HCT116 (cell line): ENCODE measurements at regions not wholly inside any gene's neighbourhood (a gene's known extent, or its start where the extent isn't known, plus 50 kb on each side); places are given as distances from the start of the nearest gene placed in this dataset.

Experiments used
- ATAC-seq: fragments of 200-7000 bp; cut with Tn5 transposase; 2 replicates; pipeline ENCODE4 v1.9.1; 2020; ENCODE audit warnings: mild to moderate bottlenecking, moderate library complexity
- BruUV-seq: library from RNA; stranded (reverse); fragments of 400-500 nt; replicated peaks from 2 replicates; lab custom pipeline; 2021; lab: Mats Ljungman, UMichigan
- CTCF ChIA-PET: fragments of 300-600 bp; sonication (Branson Sonifier 250); formaldehyde crosslinking; loops from one replicate; lab custom pipeline; 2021; ENCODE audit warnings: antibody characterized with exemption; lab: Charles Lee
- POLR2A ChIA-PET: fragments of 300-600, 350-600 bp; sonication (Branson Sonifier 250); formaldehyde crosslinking; loops from one replicate; lab custom pipeline; 2021; ENCODE audit warnings: antibody characterized with exemption; lab: Charles Lee
- RAD21 ChIA-PET, 2 experiments: fragments of 300-600 bp; sonication (Branson Sonifier 250); formaldehyde crosslinking; loops; one replicate each; lab custom pipeline; 2023; ENCODE audit warnings: low total read pairs in 2 of 2; ENCODE audit not compliant: uncharacterized antibody in 2 of 2, unreplicated experiment in 2 of 2, low non-redundant PET in 1 of 2; lab: Charles Lee
- DNase-seq: peaks from one replicate; pipeline ENCODE4 v3.0.0-alpha.2; 2010; ENCODE audit warnings: low read depth, low spot score
- H2AFZ ChIP-seq: fragments of 200-600 bp; shearing (Covaris generic), sonication (generic); 2 replicates; pipeline ENCODE4 v1.6.1; 2017; ENCODE audit warnings: low read depth, mixed run types, mixed read lengths, antibody characterized with exemption, low read length; ENCODE audit not compliant: poor library complexity, severe bottlenecking
- H3K27ac ChIP-seq: 2 replicates; pipeline ENCODE4 v1.5.1; 2012; ENCODE audit warnings: low read depth, low read length
- H3K27me3 ChIP-seq: fragments of 200-600 bp; sonication (generic); 2 replicates; pipeline ENCODE4 v1.6.1; 2016; ENCODE audit warnings: mixed run types, low read length, mixed read lengths; ENCODE audit not compliant: insufficient read depth
- H3K36me3 ChIP-seq, 2 experiments: fragments of 200-500 bp in 1 of 2; fragments of 200-600 bp in 1 of 2; sonication (Bioruptor generic) in 1 of 2; sonication (generic) in 1 of 2; 2 replicates each; pipeline versions ENCODE4 v1.5.1 to v1.6.1; 2014 to 2016; ENCODE audit warnings: low read length in 2 of 2, inconsistent platforms in 1 of 2, mixed read lengths in 1 of 2, mixed run types in 1 of 2; ENCODE audit not compliant: insufficient read depth in 2 of 2, control insufficient read depth in 1 of 2
- H3K4me1 ChIP-seq, 2 experiments: fragments of 200-600 bp in 1 of 2; sonication (generic) in 1 of 2; 2 replicates each; pipeline versions ENCODE4 v1.5.1 to v1.6.1; 2012 to 2017; ENCODE audit warnings: low read length in 2 of 2, inconsistent platforms in 1 of 2, mild to moderate bottlenecking in 1 of 2, mixed read lengths in 1 of 2, mixed run types in 1 of 2, moderate library complexity in 1 of 2; ENCODE audit not compliant: insufficient read depth in 2 of 2, control insufficient read depth in 1 of 2
- H3K4me2 ChIP-seq: fragments of 200-600 bp; sonication (generic); 2 replicates; pipeline ENCODE4 v1.6.1; 2017; ENCODE audit warnings: mixed run types, low read length, mixed read lengths
- H3K4me3 ChIP-seq, 2 experiments: fragments of 200-600 bp in 1 of 2; sonication (generic) in 1 of 2; replicated peaks in 1 of 2; 2 replicates each; pipeline ENCODE4 v1.5.1; 2011 to 2016; ENCODE audit warnings: low read length in 2 of 2, control low read depth in 1 of 2, low read depth in 1 of 2, mild to moderate bottlenecking in 1 of 2, mixed read lengths in 1 of 2, mixed run types in 1 of 2
- H3K79me2 ChIP-seq: fragments of 200-600 bp; sonication (generic); 2 replicates; pipeline ENCODE4 v1.6.1; 2017; ENCODE audit warnings: mild to moderate bottlenecking, mixed run types, low read length, moderate library complexity, mixed read lengths; ENCODE audit not compliant: insufficient read depth
- H3K9ac ChIP-seq: fragments of 200-600 bp; sonication (generic); 2 replicates; pipeline ENCODE4 v1.6.1; 2016; ENCODE audit warnings: low read length, mixed read lengths
- H3K9me2 ChIP-seq: fragments of 200-600 bp; sonication (generic), shearing (Covaris generic); 2 replicates; pipeline ENCODE4 v1.6.1; 2017; ENCODE audit warnings: mixed run types, mild to moderate bottlenecking, moderate library complexity; ENCODE audit not compliant: insufficient read depth
- H3K9me3 ChIP-seq, 2 experiments: fragments of 200-500 bp in 1 of 2; fragments of 200-600 bp in 1 of 2; sonication (Bioruptor generic) in 1 of 2; sonication (generic) in 1 of 2; 2 replicates each; pipeline ENCODE4 v1.6.1; 2014 to 2017; ENCODE audit warnings: low read length in 2 of 2, mixed read lengths in 2 of 2, inconsistent platforms in 1 of 2, low read depth in 1 of 2, mild to moderate bottlenecking in 1 of 2, mixed run types in 1 of 2, moderate library complexity in 1 of 2; ENCODE audit not compliant: control insufficient read depth in 1 of 2, insufficient read depth in 1 of 2
- H4K20me1 ChIP-seq: fragments of 200-600 bp; sonication (generic), shearing (Covaris generic); 2 replicates; pipeline ENCODE4 v1.6.1; 2017; ENCODE audit warnings: mixed run types, mild to moderate bottlenecking, moderate library complexity; ENCODE audit not compliant: insufficient read depth
- CBX3 ChIP-seq: IDR thresholded peaks from 2 replicates; pipeline ENCODE4 v1.6.1; 2012; ENCODE audit warnings: low read depth
- ELF1 ChIP-seq: IDR thresholded peaks from 2 replicates; pipeline ENCODE4 v1.6.1; 2012; ENCODE audit warnings: low read depth, borderline replicate concordance
- EZH2phosphoT487 ChIP-seq: fragments of 200-600 bp; IDR thresholded peaks from 2 replicates; pipeline ENCODE4 v1.6.1; 2018; ENCODE audit warnings: antibody characterized with exemption, borderline replicate concordance
- JUND ChIP-seq: IDR thresholded peaks from 2 replicates; pipeline ENCODE4 v1.6.1; 2012
- POLR2AphosphoS5 ChIP-seq: IDR thresholded peaks from 2 replicates; pipeline ENCODE4 v1.6.1; 2011; ENCODE audit warnings: mild to moderate bottlenecking, low read depth, low read length, moderate library complexity
- SIN3A ChIP-seq: IDR thresholded peaks from 2 replicates; pipeline ENCODE4 v1.6.1; 2012; ENCODE audit warnings: low read depth
- SP1 ChIP-seq: IDR thresholded peaks from 2 replicates; pipeline ENCODE4 v1.6.1; 2012; ENCODE audit warnings: low read depth
- intact Hi-C: fragments of 100-400 bp; cut with micrococcal nuclease; formaldehyde crosslinking; loops from 2 replicates; pipeline ENCODE4 v1.10.0; 2022
- TF ChIP-seq, protein P1 (sequence below): IDR thresholded peaks from 2 replicates; pipeline ENCODE4 v1.6.1; 2012

DNA sequence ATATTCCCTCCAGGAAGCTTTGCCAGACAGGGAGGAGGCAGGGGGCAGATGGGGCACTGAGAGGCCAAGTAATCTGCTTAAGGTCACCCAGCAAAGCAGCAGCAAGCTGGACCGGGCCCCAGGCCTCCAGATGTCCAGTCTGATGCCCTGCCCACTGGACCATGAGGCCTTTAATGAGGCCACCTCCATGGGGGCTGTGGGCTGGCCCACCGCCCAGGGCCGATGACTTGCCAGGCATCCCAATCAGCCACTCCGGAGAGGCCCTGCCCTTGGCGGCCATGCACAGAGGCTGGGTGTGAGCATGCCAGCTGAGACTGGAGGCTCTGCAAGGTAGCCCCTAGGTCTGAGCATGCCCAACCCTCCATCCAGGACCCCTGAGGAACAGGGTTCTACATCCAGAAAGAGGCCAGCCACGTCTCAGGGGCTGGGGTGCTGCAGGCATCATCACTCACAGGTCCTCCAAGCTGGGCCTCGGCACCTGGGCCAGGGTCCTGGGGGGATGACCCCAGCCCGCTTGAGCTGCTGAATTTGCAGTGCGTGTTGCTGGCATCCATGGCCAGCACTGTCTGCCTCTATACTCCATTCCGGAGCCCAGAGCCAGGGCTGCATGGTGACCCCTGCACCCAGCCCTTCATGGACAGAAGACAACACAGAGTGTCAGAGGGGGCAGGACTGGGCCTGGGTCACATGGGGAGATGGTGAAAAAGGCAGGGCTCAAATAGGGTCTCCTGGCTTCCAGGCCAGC is 164.2 kb downstream of the INHBB start:
- no TSS peak for BruUV-seq
- H3K79me2 ChIP-seq, result no peaks in the 10 kb centered on the region
- H3K27me3 ChIP-seq, result no peaks in the 10 kb centered on the region
- peaks cover 5 to 6% of the 10 kb centered on the region in 2 experiments; a peak in 2 of 4 replicates for H3K4me1 ChIP-seq
- TF ChIP-seq EZH2phosphoT487 (no peak), SIN3A (no peak), CBX3 (no peak), ELF1 (no peak), JUND (no peak)
- TF ChIP-seq, protein P1, sequence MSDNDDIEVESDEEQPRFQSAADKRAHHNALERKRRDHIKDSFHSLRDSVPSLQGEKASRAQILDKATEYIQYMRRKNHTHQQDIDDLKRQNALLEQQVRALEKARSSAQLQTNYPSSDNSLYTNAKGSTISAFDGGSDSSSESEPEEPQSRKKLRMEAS, result no peak
- H3K27ac ChIP-seq, result no peak overlapping the region
- no peaks in the 10 kb centered on the region for H3K36me3 ChIP-seq
- H3K9me2 ChIP-seq, result no peaks in the 10 kb centered on the region
- no peak overlapping the region for H3K4me2 ChIP-seq
- ChIA-PET POLR2A (no interaction called here), RAD21 (no interaction called here), CTCF (no interaction called here)
- H2AFZ ChIP-seq, result no peak overlapping the region
- intact Hi-C loops, result no loop called here
- H3K4me3 ChIP-seq, result no peak overlapping the region
- no peak for DNase-seq
- H4K20me1 ChIP-seq, result no peaks in the 10 kb centered on the region
- H3K9ac ChIP-seq, result no peak overlapping the region
- no peak for ATAC-seq
- H3K9me3 ChIP-seq, result no peaks in the 10 kb centered on the region

DNA sequence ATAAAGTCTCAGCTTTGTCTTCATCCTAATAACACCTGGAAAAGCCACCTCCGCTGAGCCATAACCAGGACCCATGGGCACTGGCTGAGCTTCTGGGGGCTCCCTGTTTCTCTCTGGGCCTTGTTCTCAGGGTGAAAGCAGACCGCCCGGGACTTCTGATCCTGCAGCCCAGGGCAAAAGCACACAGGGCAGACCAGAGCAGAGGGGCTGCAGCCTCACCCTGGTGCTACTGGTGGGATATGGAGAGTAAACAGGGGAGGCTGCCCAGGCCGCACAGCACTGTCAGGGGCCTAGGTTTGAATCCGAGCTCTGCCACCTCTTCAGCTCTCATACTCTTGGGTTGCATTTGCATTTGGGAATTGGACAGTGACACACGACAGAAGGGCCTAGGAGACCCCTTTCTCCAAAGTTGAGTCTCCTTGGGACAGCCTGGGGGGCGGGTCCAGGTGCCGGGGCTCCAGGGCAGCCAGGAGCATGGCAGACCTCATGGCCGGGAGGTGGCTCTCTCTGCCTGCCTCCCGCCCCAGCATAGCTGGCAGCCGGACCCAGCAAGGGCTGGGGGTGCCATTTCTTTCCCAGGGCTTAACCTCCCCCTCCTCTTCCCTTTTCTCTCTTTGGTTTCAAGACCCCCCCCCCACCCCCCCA is 164.9 kb downstream of the INHBB start:
- CTCF ChIA-PET, result no interaction called here
- peaks cover 5 to 6% of the 10 kb centered on the region in 2 experiments; a peak in 2 of 4 replicates for H3K4me1 ChIP-seq
- no peaks in the 10 kb centered on the region for H3K36me3 ChIP-seq
- BruUV-seq, result no TSS peak
- no peak overlapping the region for H3K27ac ChIP-seq
- no peaks in the 10 kb centered on the region for H3K9me3 ChIP-seq
- H3K9ac ChIP-seq, result no peak overlapping the region
- intact Hi-C loops, result no loop called here
- no peaks in the 10 kb centered on the region for H3K9me2 ChIP-seq
- no peak for DNase-seq
- H3K79me2 ChIP-seq, result no peaks in the 10 kb centered on the region
- no peaks in the 10 kb centered on the region for H4K20me1 ChIP-seq
- H2AFZ ChIP-seq, result no peak overlapping the region
- RAD21 ChIA-PET, result no interaction called here
- no peak for ATAC-seq
- POLR2A ChIA-PET, result no interaction called here
- no peak overlapping the region for H3K4me2 ChIP-seq
- no peak for TF ChIP-seq SP1
- no peak for TF ChIP-seq JUND
- no peak for TF ChIP-seq POLR2AphosphoS5
- no peak for TF ChIP-seq ELF1
- no peaks in the 10 kb centered on the region for H3K27me3 ChIP-seq
- H3K4me3 ChIP-seq, result no peak overlapping the region
